ENCODE measurements at regions not wholly inside any gene's neighbourhood (a gene's known extent, or its start where the extent isn't known, plus 50 kb on each side); places are given as distances from the start of the nearest gene placed in this dataset.
"Not testable (repeated sequence)": the region's sequence is repeated elsewhere in the genome, so short reads cannot be mapped to it uniquely, and the experiment has no call there.

GRCh38 chr1:221276896-221277409 lies 397.7 kb downstream of the HLX start:
- TF ChIP-seq CTCF (IDR thresholded peaks at IDR 0.05): no peak
- peaks cover 3% of the 10 kb centered on the region for H3K27me3 Mint-ChIP-seq (ENCODE audit: low read depth)
- no peaks in the 10 kb centered on the region for H3K36me3 Mint-ChIP-seq (ENCODE audit: low read depth)
- no peak overlapping the region for H3K4me3 Mint-ChIP-seq (ENCODE audit: unreplicated experiment)
- H3K4me1 Mint-ChIP-seq (ENCODE audit: low read depth): no peaks in the 10 kb centered on the region
- no peak overlapping the region for H3K27ac Mint-ChIP-seq (ENCODE audit: unreplicated experiment)
- peaks cover 8% of the 10 kb centered on the region for H3K9me3 Mint-ChIP-seq (ENCODE audit: low read depth)
- no peak for DNase-seq (ENCODE audit: low spot score)

- no peaks in the 10 kb centered on the region for H3K27me3 Mint-ChIP-seq (ENCODE audit: low read depth)
- H3K9me3 Mint-ChIP-seq (ENCODE audit: low read depth): peaks cover 17% of the 10 kb centered on the region
- H3K27ac Mint-ChIP-seq (ENCODE audit: unreplicated experiment): no peak overlapping the region
- DNase-seq (ENCODE audit: low spot score): no peak
- no peaks in the 10 kb centered on the region for H3K4me1 Mint-ChIP-seq (ENCODE audit: low read depth)
- no peak for TF ChIP-seq CTCF (IDR thresholded peaks at IDR 0.05)
- H3K36me3 Mint-ChIP-seq (ENCODE audit: low read depth): no peaks in the 10 kb centered on the region
- no peak overlapping the region for H3K4me3 Mint-ChIP-seq (ENCODE audit: unreplicated experiment)
Measured at GRCh38 chr1:221279146-221279545, 399.9 kb downstream of the HLX start.

DNA sequence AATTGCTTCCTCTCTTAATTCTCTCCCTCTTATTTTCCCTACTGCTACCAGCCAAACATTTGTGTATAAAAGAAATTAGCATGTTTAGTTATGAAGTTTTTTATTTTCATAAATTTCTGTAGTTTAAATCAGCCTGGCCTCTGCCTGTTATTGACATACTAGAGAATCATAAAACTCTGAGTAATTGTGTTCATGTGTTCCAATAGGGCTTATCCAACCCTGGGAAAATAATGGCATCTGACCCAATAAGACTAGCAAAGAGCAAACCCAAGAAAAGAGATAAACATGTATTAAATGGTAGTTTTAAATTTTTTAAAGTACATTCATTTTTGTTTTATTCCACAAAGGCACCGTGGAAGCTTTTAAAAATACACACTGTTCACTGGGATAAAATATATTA lies 404.3 kb downstream of the HLX start:
- no peak for TF ChIP-seq CTCF (IDR thresholded peaks at IDR 0.05)
- Mint-ChIP-seq H3K4me1 (ENCODE audit: low read depth) (no peaks in the 10 kb centered on the region), H3K27me3 (ENCODE audit: low read depth) (no peaks in the 10 kb centered on the region), H3K36me3 (ENCODE audit: low read depth) (no peaks in the 10 kb centered on the region), H3K27ac (ENCODE audit: unreplicated experiment) (no peak overlapping the region), H3K9me3 (ENCODE audit: low read depth) (peaks cover 17% of the 10 kb centered on the region), H3K4me3 (ENCODE audit: unreplicated experiment) (no peak overlapping the region)
- DNase-seq (ENCODE audit: low spot score): no peak

DNA sequence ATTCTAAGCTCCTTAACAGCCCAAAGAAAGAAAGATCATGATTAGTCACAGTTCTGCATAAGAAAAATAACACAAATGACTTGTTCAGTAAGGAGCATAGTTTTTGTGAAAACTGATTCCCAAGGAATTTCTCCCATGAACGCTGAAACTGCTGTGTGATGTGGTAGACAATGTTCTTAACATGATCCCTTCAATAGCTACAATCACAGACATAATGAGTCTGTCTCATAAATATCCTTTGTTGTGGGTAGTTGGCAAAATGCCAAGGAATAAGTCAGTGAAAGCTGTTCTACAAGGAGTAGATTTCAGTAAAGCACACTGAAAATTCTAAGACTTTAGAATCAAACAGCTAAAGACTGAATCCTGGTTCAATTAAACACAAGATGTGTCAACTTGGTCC lies 404.8 kb downstream of the HLX start:
- TF ChIP-seq CTCF (IDR thresholded peaks at IDR 0.05): no peak
- DNase-seq (ENCODE audit: low spot score): no peak
- H3K27ac Mint-ChIP-seq (ENCODE audit: unreplicated experiment): no peak overlapping the region

GRCh38 chr1:221284991-221285390 lies 405.7 kb downstream of the HLX start:
- DNase-seq (ENCODE audit: low spot score); H3K4me3 Mint-ChIP-seq (ENCODE audit: unreplicated experiment): not testable (repeated sequence)

More for the DNA sequence above, 404.8 kb downstream of the HLX start:
- peaks cover under 1% of the 10 kb centered on the region for H3K27me3 Mint-ChIP-seq (ENCODE audit: low read depth)
- no peaks in the 10 kb centered on the region for H3K4me1 Mint-ChIP-seq (ENCODE audit: low read depth)
- peaks cover 17% of the 10 kb centered on the region for H3K9me3 Mint-ChIP-seq (ENCODE audit: low read depth)
- no peaks in the 10 kb centered on the region for H3K36me3 Mint-ChIP-seq (ENCODE audit: low read depth)
- no peak overlapping the region for H3K4me3 Mint-ChIP-seq (ENCODE audit: unreplicated experiment)

DNA sequence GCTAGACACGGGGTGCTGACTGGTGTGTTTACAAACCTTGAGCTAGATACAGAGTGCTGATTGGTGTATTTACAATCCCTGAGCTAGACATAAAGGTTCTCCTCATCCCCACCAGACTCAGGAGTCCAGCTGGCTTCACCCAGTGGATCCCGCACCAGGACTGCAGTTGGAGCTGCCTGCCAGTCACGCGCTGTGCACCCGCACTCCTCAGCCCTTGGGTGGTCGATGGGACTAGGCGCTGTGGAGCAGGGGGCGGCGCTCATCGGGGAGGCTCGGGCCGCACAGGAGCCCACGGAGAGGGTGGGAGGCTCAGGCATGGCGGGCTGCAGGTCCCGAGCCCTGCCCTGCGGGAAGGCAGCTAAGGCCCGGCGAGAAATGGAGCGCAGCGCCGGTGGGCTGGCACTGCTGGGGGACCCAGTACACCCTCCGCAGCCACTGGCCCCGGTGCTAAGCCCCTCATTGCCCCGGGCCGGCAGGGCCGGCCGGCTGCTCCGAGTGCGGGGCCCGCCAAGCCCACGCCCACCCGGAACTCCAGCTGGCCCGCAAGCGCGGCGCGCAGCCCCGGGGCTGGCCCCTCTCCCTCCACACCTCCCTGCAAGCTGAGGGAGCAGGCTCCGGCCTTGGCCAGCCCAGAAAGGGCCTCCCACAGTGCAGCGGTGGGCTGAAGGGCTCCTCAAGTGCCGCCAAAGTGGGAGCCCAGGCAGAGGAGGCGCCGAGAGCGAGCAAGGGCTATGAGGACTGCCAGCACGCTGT lies 406.4 kb downstream of the HLX start:
- not testable (repeated sequence) for H3K27ac Mint-ChIP-seq (ENCODE audit: unreplicated experiment); H3K27me3 Mint-ChIP-seq (ENCODE audit: low read depth); DNase-seq (ENCODE audit: low spot score); H3K36me3 Mint-ChIP-seq (ENCODE audit: low read depth); H3K4me3 Mint-ChIP-seq (ENCODE audit: unreplicated experiment); H3K4me1 Mint-ChIP-seq (ENCODE audit: low read depth)
- H3K9me3 Mint-ChIP-seq (ENCODE audit: low read depth): peaks cover 17% of the 10 kb centered on the region

More at GRCh38 chr1:221284991-221285390, 405.7 kb downstream of the HLX start:
- H3K4me1 Mint-ChIP-seq (ENCODE audit: low read depth); H3K27ac Mint-ChIP-seq (ENCODE audit: unreplicated experiment); H3K27me3 Mint-ChIP-seq (ENCODE audit: low read depth); H3K36me3 Mint-ChIP-seq (ENCODE audit: low read depth): not testable (repeated sequence)
- H3K9me3 Mint-ChIP-seq (ENCODE audit: low read depth): peaks cover 17% of the 10 kb centered on the region
